Subcutaneous abdominal adipose tissue (tissue), 5 donors: ENCODE measurements at regions not wholly inside any gene's neighbourhood (a gene's known extent, or its start where the extent isn't known, plus 50 kb on each side); places are given as distances from the start of the nearest gene placed in this dataset.
"Not testable (repeated sequence)": the region's sequence is repeated elsewhere in the genome, so short reads cannot be mapped to it uniquely, and the experiment has no call there.

Experiments
- H3K27ac ChIP-seq: one replicate; pipeline ENCODE4 v1.7.0; 2013; ENCODE audit warnings: low read depth, mild to moderate bottlenecking, inconsistent platforms, low read length, moderate library complexity
- H3K27me3 ChIP-seq, 5 donors: one replicate each; pipeline ENCODE4 v1.7.0; 2013; ENCODE audit warnings: low read length in 5 of 5, inconsistent platforms in 1 of 5; ENCODE audit not compliant: control insufficient read depth in 5 of 5, insufficient read depth in 4 of 5
- H3K36me3 ChIP-seq, 5 donors: one replicate each; pipeline ENCODE4 v1.7.0; 2013; ENCODE audit warnings: low read length in 5 of 5; ENCODE audit not compliant: control insufficient read depth in 5 of 5, insufficient read depth in 5 of 5
- H3K4me1 ChIP-seq, 5 donors: one replicate each; pipeline ENCODE4 v1.7.0; 2013; ENCODE audit warnings: low read length in 5 of 5, mild to moderate bottlenecking in 3 of 5, moderate library complexity in 1 of 5; ENCODE audit not compliant: control insufficient read depth in 5 of 5, insufficient read depth in 5 of 5
- H3K4me3 ChIP-seq, 5 donors: one replicate each; pipeline ENCODE4 v1.7.0; 2013; ENCODE audit warnings: low read length in 5 of 5, low read depth in 1 of 5
- H3K9ac ChIP-seq, 5 donors: one replicate each; pipeline ENCODE4 v1.7.0; 2013; ENCODE audit warnings: low read length in 5 of 5, mild to moderate bottlenecking in 4 of 5, moderate library complexity in 3 of 5
- H3K9me3 ChIP-seq, 5 donors: one replicate each; pipeline ENCODE4 v1.7.0; 2013; ENCODE audit warnings: low read length in 5 of 5; ENCODE audit not compliant: control insufficient read depth in 5 of 5
- donor health status: healthy.
- donor health status: healthy.
- donor health status: healthy.
- donor health status: healthy.
- donor health status: healthy.

- Histone ChIP-seq H3K9me3 (no peaks in the 10 kb centered on the region), H3K4me1 (peaks cover 0 to 5% (median 0%) of the 10 kb centered on the region in 5 donors), H3K27me3 (no peaks in the 10 kb centered on the region)
These were observed 462.2 kb downstream of the DIRAS2 start for GRCh38 chr9:90180381-90180780.

GRCh38 chr9:90188656-90189055, 454.0 kb downstream of the DIRAS2 start:
- H3K4me1 ChIP-seq = peaks cover 0 to 4% (median 0%) of the 10 kb centered on the region in 5 donors
- H3K4me3 ChIP-seq = no peak overlapping the region
- H3K36me3 ChIP-seq = no peaks in the 10 kb centered on the region
- H3K9me3 ChIP-seq = no peaks in the 10 kb centered on the region
- H3K9ac ChIP-seq = no peak overlapping the region
- no peaks in the 10 kb centered on the region for H3K27me3 ChIP-seq
- H3K27ac ChIP-seq = no peak overlapping the region

More at GRCh38 chr9:90180381-90180780, 462.2 kb downstream of the DIRAS2 start:
- Histone ChIP-seq H3K27ac (no peak overlapping the region), H3K4me3 (no peak overlapping the region), H3K36me3 (no peaks in the 10 kb centered on the region), H3K9ac (no peak overlapping the region)

GRCh38 chr9:90189306-90189705, 453.3 kb downstream of the DIRAS2 start:
- Histone ChIP-seq H3K4me1 (peaks cover 0 to 4% (median 0%) of the 10 kb centered on the region in 5 donors), H3K27ac (no peak overlapping the region), H3K4me3 (no peak overlapping the region), H3K9ac (no peak overlapping the region), H3K9me3 (no peaks in the 10 kb centered on the region), H3K36me3 (no peaks in the 10 kb centered on the region), H3K27me3 (no peaks in the 10 kb centered on the region)

- H3K4me1 ChIP-seq, H3K9ac ChIP-seq, H3K27me3 ChIP-seq, H3K27ac ChIP-seq, H3K36me3 ChIP-seq, H3K9me3 ChIP-seq, H3K4me3 ChIP-seq: not testable (repeated sequence)
These were observed 450.2 kb downstream of the DIRAS2 start for GRCh38 chr9:90192465-90192864.

- Histone ChIP-seq H3K27ac (no peak overlapping the region), H3K4me3 (no peak overlapping the region), H3K27me3 (peaks cover 4 to 8% (median 7%) of the 10 kb centered on the region in 5 donors), H3K4me1 (no peaks in the 10 kb centered on the region), H3K9me3 (peaks cover 0 to 3% (median 0%) of the 10 kb centered on the region in 5 donors), H3K36me3 (no peaks in the 10 kb centered on the region), H3K9ac (no peak overlapping the region)
These were observed 443.7 kb downstream of the DIRAS2 start for GRCh38 chr9:90198956-90199355.

GRCh38 chr9:90201766-90202165, 440.9 kb downstream of the DIRAS2 start:
- H3K4me3 ChIP-seq = no peak overlapping the region
- peaks cover 4 to 15% (median 7%) of the 10 kb centered on the region in 5 donors for H3K27me3 ChIP-seq
- no peaks in the 10 kb centered on the region for H3K36me3 ChIP-seq
- peaks cover 0 to 3% (median 0%) of the 10 kb centered on the region in 5 donors for H3K9me3 ChIP-seq
- H3K4me1 ChIP-seq = no peaks in the 10 kb centered on the region
- no peak overlapping the region for H3K9ac ChIP-seq
- H3K27ac ChIP-seq = no peak overlapping the region

GRCh38 chr9:90204128-90204831, 438.3 kb downstream of the DIRAS2 start:
- peaks cover 4 to 15% (median 7%) of the 10 kb centered on the region in 5 donors for H3K27me3 ChIP-seq
- H3K36me3 ChIP-seq = no peaks in the 10 kb centered on the region
- peaks cover 0 to 9% (median 0%) of the 10 kb centered on the region in 5 donors for H3K9me3 ChIP-seq
- no peaks in the 10 kb centered on the region for H3K4me1 ChIP-seq
- no peak overlapping the region for H3K9ac ChIP-seq
- no peak overlapping the region for H3K27ac ChIP-seq
- no peak overlapping the region for H3K4me3 ChIP-seq

GRCh38 chr9:90213045-90213444, 429.6 kb downstream of the DIRAS2 start:
- not testable (repeated sequence) for H3K27me3 ChIP-seq, H3K36me3 ChIP-seq, H3K4me1 ChIP-seq, H3K9ac ChIP-seq, H3K9me3 ChIP-seq, H3K27ac ChIP-seq
- H3K4me3 ChIP-seq = peak overlapping the region in 2 of 5 donors; percentile 40 to 47

GRCh38 chr9:90219548-90220118, 423.0 kb downstream of the DIRAS2 start:
- peaks cover 0 to 9% (median 0%) of the 10 kb centered on the region in 5 donors for H3K27me3 ChIP-seq
- H3K9me3 ChIP-seq = no peaks in the 10 kb centered on the region
- no peak overlapping the region for H3K27ac ChIP-seq
- peaks cover 0 to 3% (median 0%) of the 10 kb centered on the region in 5 donors for H3K4me1 ChIP-seq
- H3K36me3 ChIP-seq = no peaks in the 10 kb centered on the region
- H3K9ac ChIP-seq = no peak overlapping the region
- no peak overlapping the region for H3K4me3 ChIP-seq

- not testable (repeated sequence) for H3K9ac ChIP-seq, H3K27ac ChIP-seq, H3K4me3 ChIP-seq, H3K9me3 ChIP-seq, H3K36me3 ChIP-seq, H3K4me1 ChIP-seq, H3K27me3 ChIP-seq
These were observed 420.7 kb downstream of the DIRAS2 start for GRCh38 chr9:90221899-90222298.
